ENCODE measurements at regions not wholly inside any gene's neighbourhood (a gene's known extent, or its start where the extent isn't known, plus 50 kb on each side); places are given as distances from the start of the nearest gene placed in this dataset.
A peak's percentile ranks its signal among the peaks of the same experiment; 100 is the strongest.

DNA sequence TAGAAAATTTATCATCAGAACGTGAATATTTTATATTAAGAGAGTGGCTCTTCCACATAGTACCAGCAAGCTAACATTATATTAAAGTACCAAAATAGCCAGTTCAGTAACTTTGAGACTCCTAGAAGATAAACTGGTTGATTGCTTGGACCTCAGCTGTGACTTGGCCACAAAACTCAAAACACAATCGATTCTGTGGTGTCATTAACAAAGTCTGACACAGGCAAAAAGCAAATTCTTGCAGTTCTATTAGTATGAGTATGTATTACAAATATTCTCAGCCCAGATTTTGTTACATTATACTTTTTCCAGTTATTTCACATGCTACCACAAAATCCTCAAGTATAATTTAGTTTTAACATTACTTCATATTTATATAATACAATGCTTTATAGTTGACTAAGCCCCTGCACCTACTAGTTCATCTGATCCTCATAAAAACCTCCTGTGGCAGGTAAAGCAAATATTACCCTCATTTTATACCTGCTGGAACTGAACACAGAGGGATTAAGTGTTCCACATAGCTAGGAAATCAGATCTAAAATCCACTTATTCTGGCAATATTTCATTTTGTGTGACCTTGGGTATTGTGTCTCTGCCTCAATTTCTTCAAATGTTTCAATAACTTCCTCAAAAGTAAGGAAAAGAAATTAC, 279.9 kb upstream of the MKLN1 start:
- H3K9me3 ChIP-seq = no peaks in the 10 kb centered on the region
- TF ChIP-seq, protein P1, sequence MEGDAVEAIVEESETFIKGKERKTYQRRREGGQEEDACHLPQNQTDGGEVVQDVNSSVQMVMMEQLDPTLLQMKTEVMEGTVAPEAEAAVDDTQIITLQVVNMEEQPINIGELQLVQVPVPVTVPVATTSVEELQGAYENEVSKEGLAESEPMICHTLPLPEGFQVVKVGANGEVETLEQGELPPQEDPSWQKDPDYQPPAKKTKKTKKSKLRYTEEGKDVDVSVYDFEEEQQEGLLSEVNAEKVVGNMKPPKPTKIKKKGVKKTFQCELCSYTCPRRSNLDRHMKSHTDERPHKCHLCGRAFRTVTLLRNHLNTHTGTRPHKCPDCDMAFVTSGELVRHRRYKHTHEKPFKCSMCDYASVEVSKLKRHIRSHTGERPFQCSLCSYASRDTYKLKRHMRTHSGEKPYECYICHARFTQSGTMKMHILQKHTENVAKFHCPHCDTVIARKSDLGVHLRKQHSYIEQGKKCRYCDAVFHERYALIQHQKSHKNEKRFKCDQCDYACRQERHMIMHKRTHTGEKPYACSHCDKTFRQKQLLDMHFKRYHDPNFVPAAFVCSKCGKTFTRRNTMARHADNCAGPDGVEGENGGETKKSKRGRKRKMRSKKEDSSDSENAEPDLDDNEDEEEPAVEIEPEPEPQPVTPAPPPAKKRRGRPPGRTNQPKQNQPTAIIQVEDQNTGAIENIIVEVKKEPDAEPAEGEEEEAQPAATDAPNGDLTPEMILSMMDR (IDR thresholded peaks at IDR 0.05) = no peak
- no peak for TF ChIP-seq POLR2A (IDR thresholded peaks at IDR 0.05)
- no peaks in the 10 kb centered on the region for H3K27me3 ChIP-seq
- H3K27ac ChIP-seq = no peak overlapping the region
- DNase-seq = no peak
- H3K4me1 ChIP-seq = peaks cover 0 to 18% (median 0%) of the 10 kb centered on the region in 4 donors
- H3K4me3 ChIP-seq = no peak overlapping the region
- peaks cover 0 to 6% (median 0%) of the 10 kb centered on the region in 3 donors for H3K36me3 ChIP-seq

DNA sequence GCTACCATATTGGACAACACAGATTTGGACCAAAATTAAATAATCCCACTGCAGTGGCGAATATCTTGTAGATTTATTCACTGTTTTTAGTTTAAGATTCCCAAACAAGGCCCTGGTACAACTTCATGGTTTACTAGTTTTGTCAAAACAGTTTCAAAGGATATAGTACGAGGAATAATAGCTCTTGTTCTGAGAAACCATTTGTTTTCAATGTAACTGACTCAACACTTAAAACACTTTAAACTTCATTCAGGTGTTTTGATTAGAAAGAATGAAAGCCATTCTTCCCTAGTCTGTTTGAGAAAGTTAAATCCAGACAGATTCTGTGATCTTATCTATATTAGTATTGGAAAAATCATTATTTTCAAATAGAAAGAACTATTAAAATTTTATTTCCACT, 276.4 kb upstream of the MKLN1 start:
- Histone ChIP-seq H3K27ac (no peak overlapping the region), H3K27me3 (no peaks in the 10 kb centered on the region), H3K9me3 (no peaks in the 10 kb centered on the region), H3K36me3 (peaks cover 0 to 6% (median 0%) of the 10 kb centered on the region in 3 donors), H3K4me1 (peaks cover 0 to 30% (median 11%) of the 10 kb centered on the region in 4 donors), H3K4me3 (no peak overlapping the region)
- DNase-seq = no peak
- TF ChIP-seq, protein P1 (IDR thresholded peaks at IDR 0.05) = no peak

DNA sequence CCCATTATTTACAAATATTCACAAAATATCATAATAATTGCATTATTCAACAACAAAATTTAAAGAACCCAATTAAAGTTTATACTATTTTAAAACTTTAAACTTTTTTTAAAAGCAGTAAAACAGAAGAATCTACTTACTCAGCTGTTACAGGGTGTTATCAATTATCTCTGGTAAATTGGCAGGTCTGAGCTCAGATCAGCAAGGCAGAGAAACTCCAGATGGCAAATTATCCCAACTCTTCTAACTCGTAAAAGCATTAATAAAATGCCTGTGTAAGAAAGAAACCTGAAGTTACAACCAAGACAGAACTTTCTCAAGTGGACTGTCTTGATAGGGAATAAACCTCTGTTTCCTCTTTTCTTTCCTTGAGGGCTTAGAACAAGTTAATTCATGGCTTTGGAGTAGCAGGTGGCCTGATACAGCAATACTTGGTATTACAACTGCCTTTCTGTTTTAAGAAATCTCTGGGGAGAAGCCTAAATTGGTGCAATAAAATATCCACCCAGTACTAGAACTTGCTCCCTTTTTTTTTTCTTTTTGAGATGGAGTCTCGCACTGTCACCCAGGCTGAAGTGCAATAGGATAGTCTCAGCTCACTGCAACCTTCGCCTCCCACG, 275.3 kb upstream of the MKLN1 start:
- no peak overlapping the region for H3K4me3 ChIP-seq
- DNase-seq = no peak
- peaks cover 0 to 6% (median 0%) of the 10 kb centered on the region in 3 donors for H3K36me3 ChIP-seq
- H3K4me1 ChIP-seq = peaks cover 0 to 41% (median 15%) of the 10 kb centered on the region in 4 donors
- H3K27me3 ChIP-seq = no peaks in the 10 kb centered on the region
- no peaks in the 10 kb centered on the region for H3K9me3 ChIP-seq
- H3K27ac ChIP-seq = no peak overlapping the region
- TF ChIP-seq POLR2A (IDR thresholded peaks at IDR 0.05) = no peak
- TF ChIP-seq, protein P1 (IDR thresholded peaks at IDR 0.05) = no peak

DNA sequence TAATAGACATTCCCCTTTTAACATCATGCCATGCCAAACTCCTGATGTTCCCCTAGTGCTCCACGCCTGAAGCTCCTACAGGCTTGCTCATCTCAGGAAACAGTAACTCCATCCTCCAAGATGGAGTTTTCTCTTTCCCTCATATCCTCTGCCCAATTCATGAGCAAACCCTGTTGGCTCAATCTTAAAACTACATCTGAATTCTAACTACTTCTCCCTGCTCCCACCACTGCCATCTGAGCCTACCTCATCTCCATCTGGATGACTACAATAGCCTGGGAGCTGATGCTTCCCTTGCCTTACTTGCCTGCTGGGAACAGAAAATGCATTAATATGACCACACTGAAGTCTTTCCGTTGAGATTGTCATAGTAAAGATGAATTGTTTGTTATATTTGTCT, 271.7 kb upstream of the MKLN1 start:
- DNase-seq = no peak
- peak overlapping the region in 3 of 4 donors; percentile 52 to 64 (median 63) for H3K27ac ChIP-seq
- peaks cover 0 to 38% (median 18%) of the 10 kb centered on the region in 4 donors for H3K4me1 ChIP-seq

DNA sequence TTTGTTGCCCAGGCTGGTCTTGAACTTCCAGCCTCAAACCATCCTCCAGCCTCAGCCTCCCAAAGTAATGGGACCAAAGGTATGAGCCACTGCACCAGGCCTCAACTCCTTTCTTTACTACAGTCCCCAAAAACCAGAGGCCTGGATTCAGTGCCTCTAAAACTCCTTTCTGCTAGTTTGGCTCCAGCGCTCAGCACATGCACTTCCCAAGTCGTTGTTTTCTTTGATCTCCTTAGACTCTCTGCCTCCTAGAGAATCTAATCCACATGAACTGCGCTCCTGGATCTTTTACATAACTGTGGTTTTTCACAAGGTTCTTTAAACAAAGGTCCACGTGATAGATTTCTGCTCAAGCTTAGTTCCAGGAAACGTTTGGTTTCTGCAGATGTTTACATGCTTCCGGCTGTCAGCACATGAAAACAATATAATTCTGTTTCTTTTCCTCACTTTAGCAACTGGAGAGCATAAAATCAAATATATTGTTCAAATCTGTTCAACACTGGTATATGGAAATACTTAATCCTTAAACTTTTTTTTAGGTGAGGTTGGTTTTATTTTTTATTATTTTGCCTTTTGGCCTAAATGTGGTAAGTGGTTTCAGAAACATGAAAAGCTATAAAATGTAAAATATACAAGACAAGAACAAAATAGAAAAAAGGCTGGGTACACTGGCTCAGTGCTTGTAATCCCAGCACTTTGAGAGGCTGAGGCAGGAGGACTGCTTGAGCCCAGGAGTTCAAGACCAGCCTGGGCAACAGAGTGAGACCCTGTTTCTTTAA, 270.5 kb upstream of the MKLN1 start:
- Histone ChIP-seq H3K36me3 (no peaks in the 10 kb centered on the region), H3K9me3 (no peaks in the 10 kb centered on the region), H3K4me1 (peaks cover 0 to 37% (median 18%) of the 10 kb centered on the region in 4 donors), H3K27ac (peak overlapping the region in 3 of 4 donors; percentile 63 to 73 (median 64)), H3K27me3 (no peaks in the 10 kb centered on the region), H3K4me3 (no peak overlapping the region)
- peak in 1 of 3 donors; percentile 54 for DNase-seq
- TF ChIP-seq, protein P1 (IDR thresholded peaks at IDR 0.05) = no peak
- no peak for TF ChIP-seq POLR2A (IDR thresholded peaks at IDR 0.05)

More for the DNA sequence above, 271.7 kb upstream of the MKLN1 start:
- no peak overlapping the region for H3K4me3 ChIP-seq
- H3K27me3 ChIP-seq = no peaks in the 10 kb centered on the region
- H3K9me3 ChIP-seq = no peaks in the 10 kb centered on the region
- H3K36me3 ChIP-seq = no peaks in the 10 kb centered on the region
- no peak for TF ChIP-seq POLR2A (IDR thresholded peaks at IDR 0.05)
- TF ChIP-seq, protein P1 (IDR thresholded peaks at IDR 0.05) = no peak

Data from Peyer's patch (tissue), 4 donors.